IMR-90 (cell line): ENCODE measurements at regions not wholly inside any gene's neighbourhood (a gene's known extent, or its start where the extent isn't known, plus 50 kb on each side); places are given as distances from the start of the nearest gene placed in this dataset.

Experiments
- ATAC-seq: fragments of 200-7000 bp; cut with Tn5 transposase; 2 replicates; pipeline ENCODE4 v1.9.1; 2020; ENCODE audit warnings: low read depth, mild to moderate bottlenecking, moderate library complexity
- BruUV-seq: library from RNA; stranded (reverse); fragments of 400-500 nt; replicated peaks from 2 replicates; lab custom pipeline; 2021; lab: Mats Ljungman, UMichigan
- CTCF ChIA-PET: fragments of 300-600 bp; formaldehyde crosslinking; extraction: SDS; loops from one replicate; lab custom pipeline; 2021; ENCODE audit warnings: antibody characterized with exemption; lab: Yijun Ruan, JAX
- POLR2A ChIA-PET: fragments of 300-600 bp; sonication (Branson Sonifier 250); formaldehyde crosslinking; loops from one replicate; lab custom pipeline; 2022; ENCODE audit warnings: antibody characterized with exemption; ENCODE audit not compliant: unreplicated experiment; lab: Charles Lee
- DNase-seq: peaks from one replicate; pipeline ENCODE4 v3.0.0; 2013
- H2AFZ ChIP-seq: replicated peaks from 2 replicates; pipeline ENCODE3; 2013; ENCODE audit warnings: low read length, mild to moderate bottlenecking; ENCODE audit not compliant: poor library complexity
- H2AK5ac ChIP-seq: 2 replicates; pipeline ENCODE4 v1.6.1; 2013; ENCODE audit warnings: low read depth, low read length, inconsistent platforms
- H2AK9ac ChIP-seq: replicated peaks from 2 replicates; pipeline ENCODE3; 2013; ENCODE audit warnings: mild to moderate bottlenecking, low read depth, low read length, moderate library complexity; ENCODE audit not compliant: poor library complexity
- H2BK120ac ChIP-seq: 2 replicates; pipeline ENCODE4 v1.6.1; 2013; ENCODE audit warnings: low read depth, low read length, inconsistent platforms
- H2BK15ac ChIP-seq: 3 replicates; pipeline ENCODE4 v1.6.1; 2013; ENCODE audit warnings: low read depth, low read length, inconsistent platforms
- H2BK20ac ChIP-seq: 2 replicates; pipeline ENCODE4 v1.6.1; 2013; ENCODE audit warnings: low read depth, mild to moderate bottlenecking, inconsistent platforms, low read length, moderate library complexity
- H2BK5ac ChIP-seq: 2 replicates; pipeline ENCODE4 v1.6.1; 2013; ENCODE audit warnings: mild to moderate bottlenecking, low read depth, low read length, inconsistent platforms; ENCODE audit not compliant: poor library complexity, severe bottlenecking
- H3K14ac ChIP-seq: replicated peaks from 2 replicates; pipeline ENCODE4 v1.6.1; 2013; ENCODE audit warnings: low read depth, low read length, inconsistent platforms
- H3K18ac ChIP-seq: 2 replicates; pipeline ENCODE4 v1.6.1; 2013; ENCODE audit warnings: low read depth, low read length, control low read depth
- H3K23ac ChIP-seq: 2 replicates; pipeline ENCODE4 v1.6.1; 2013; ENCODE audit warnings: low read depth, low read length, inconsistent platforms
- H3K27ac ChIP-seq: 2 replicates; pipeline ENCODE4 v1.5.1; 2013; ENCODE audit warnings: mild to moderate bottlenecking, control low read depth, low read length; ENCODE audit not compliant: insufficient read depth
- H3K27me3 ChIP-seq: 2 replicates; pipeline ENCODE4 v1.6.1; 2013; ENCODE audit warnings: low read length; ENCODE audit not compliant: control insufficient read depth, insufficient read depth
- H3K36me3 ChIP-seq: 2 replicates; pipeline ENCODE4 v1.6.1; 2013; ENCODE audit warnings: low read length, mixed read lengths; ENCODE audit not compliant: control insufficient read depth, insufficient read depth
- H3K4ac ChIP-seq: 2 replicates; pipeline ENCODE4 v1.6.1; 2013; ENCODE audit warnings: low read depth, low read length, inconsistent platforms
- H3K4me1 ChIP-seq: 2 replicates; pipeline ENCODE4 v1.6.1; 2013; ENCODE audit warnings: low read length, mixed read lengths; ENCODE audit not compliant: control insufficient read depth, insufficient read depth
- H3K4me2 ChIP-seq: 2 replicates; pipeline ENCODE4 v1.6.1; 2013; ENCODE audit warnings: low read depth, mild to moderate bottlenecking, control low read depth, low read length, moderate library complexity
- H3K4me3 ChIP-seq: 2 replicates; pipeline ENCODE4 v1.5.1; 2013; ENCODE audit warnings: low read depth, mild to moderate bottlenecking, control low read depth, low read length, moderate library complexity; ENCODE audit not compliant: insufficient read depth
- H3K56ac ChIP-seq: 2 replicates; pipeline ENCODE4 v1.6.1; 2013; ENCODE audit warnings: low read length, inconsistent platforms; ENCODE audit not compliant: insufficient read depth; ENCODE audit errors: extremely low read depth
- H3K79me1 ChIP-seq, 2 experiments: 2 replicates each; pipeline ENCODE4 v1.6.1; 2013; ENCODE audit warnings: low read length in 2 of 2, inconsistent platforms in 1 of 2, low read depth in 1 of 2
- H3K9ac ChIP-seq: 2 replicates; pipeline ENCODE4 v1.6.1; 2013; ENCODE audit warnings: low read depth, low read length, control low read depth
- H3K9me1 ChIP-seq: 2 replicates; pipeline ENCODE4 v1.6.1; 2013; ENCODE audit warnings: low read length, inconsistent platforms; ENCODE audit not compliant: insufficient read depth
- H3K9me3 ChIP-seq: 2 replicates; pipeline ENCODE4 v1.6.1; 2013; ENCODE audit warnings: low read length; ENCODE audit not compliant: control insufficient read depth, insufficient read depth
- H4K20me1 ChIP-seq: 2 replicates; pipeline ENCODE4 v1.6.1; 2013; ENCODE audit warnings: low read length, inconsistent platforms; ENCODE audit not compliant: insufficient read depth
- H4K5ac ChIP-seq: 2 replicates; pipeline ENCODE4 v1.6.1; 2013; ENCODE audit warnings: mild to moderate bottlenecking, low read depth, low read length, control low read depth
- H4K8ac ChIP-seq, 2 experiments: 2 replicates each; pipeline ENCODE4 v1.6.1; 2013; ENCODE audit warnings: low read depth in 2 of 2, low read length in 2 of 2, control low read depth in 1 of 2, inconsistent platforms in 1 of 2
- H4K91ac ChIP-seq: 2 replicates; pipeline ENCODE4 v1.6.1; 2013; ENCODE audit warnings: low read depth, low read length, inconsistent platforms; ENCODE audit not compliant: insufficient read depth
- BHLHE40 ChIP-seq: fragments of 150-350 bp; IDR thresholded peaks from 2 replicates; pipeline ENCODE4 v1.6.1; 2016; ENCODE audit warnings: mild to moderate bottlenecking, low read depth, low read length
- CEBPB ChIP-seq: IDR thresholded peaks from 2 replicates; pipeline ENCODE4 v1.6.1; 2012; ENCODE audit warnings: low read depth, low read length, improper control_type of control experiment
- CHD1 ChIP-seq: IDR thresholded peaks from 2 replicates; pipeline ENCODE4 v1.6.1; 2012; ENCODE audit warnings: low read depth, low read length, improper control_type of control experiment
- CTCF ChIP-seq: conservative IDR thresholded peaks from 2 replicates; pipeline ENCODE4 v1.5.1; 2012; ENCODE audit warnings: mild to moderate bottlenecking, low read depth, low read length, improper control_type of control experiment
- ELK1 ChIP-seq: fragments of 150-350 bp; IDR thresholded peaks from 2 replicates; pipeline ENCODE4 v1.6.1; 2016; ENCODE audit warnings: low read depth, mild to moderate bottlenecking, low read length, moderate library complexity, borderline replicate concordance
- FOS ChIP-seq: fragments of 150-350 bp; IDR thresholded peaks from 2 replicates; pipeline ENCODE4 v1.6.1; 2016; ENCODE audit warnings: low read depth, low read length
- MAFK ChIP-seq: IDR thresholded peaks from 2 replicates; pipeline ENCODE4 v1.6.1; 2012; ENCODE audit warnings: low read depth, low read length, improper control_type of control experiment
- MAZ ChIP-seq: IDR thresholded peaks from 2 replicates; pipeline ENCODE4 v1.6.1; 2012; ENCODE audit warnings: low read depth, mild to moderate bottlenecking, low read length, improper control_type of control experiment, moderate library complexity, borderline replicate concordance
- MXI1 ChIP-seq: IDR thresholded peaks from 2 replicates; pipeline ENCODE4 v1.6.1; 2012; ENCODE audit warnings: low read depth, mild to moderate bottlenecking, low read length, moderate library complexity, borderline replicate concordance
- NFE2L2 ChIP-seq: fragments of 150-350 bp; IDR thresholded peaks from 2 replicates; pipeline ENCODE4 v1.6.1; 2016; ENCODE audit warnings: low read depth, mild to moderate bottlenecking, low read length
- POLR2A ChIP-seq: IDR thresholded peaks from 2 replicates; pipeline ENCODE4 v1.6.1; 2012; ENCODE audit warnings: mild to moderate bottlenecking, low read depth, low read length
- RAD21 ChIP-seq: IDR thresholded peaks from 2 replicates; pipeline ENCODE4 v1.6.1; 2012; ENCODE audit warnings: low read length, improper control_type of control experiment
- RCOR1 ChIP-seq: IDR thresholded peaks from 2 replicates; pipeline ENCODE4 v1.6.1; 2012; ENCODE audit warnings: mild to moderate bottlenecking, low read length, improper control_type of control experiment; ENCODE audit not compliant: insufficient replicate concordance
- RFX5 ChIP-seq: IDR thresholded peaks from 2 replicates; pipeline ENCODE4 v1.8.0; 2012; ENCODE audit warnings: low read depth, mild to moderate bottlenecking, low read length, moderate library complexity
- SMC3 ChIP-seq: fragments of 150-350 bp; IDR thresholded peaks from 2 replicates; pipeline ENCODE4 v1.6.1; 2016; ENCODE audit warnings: low read depth, mild to moderate bottlenecking, antibody characterized with exemption, low read length, moderate library complexity
- WGBS, 2 experiments: methylation state at CpG; one replicate each; pipeline versions ENCODE4 v1.1.5 to v1.1.7; 2013; ENCODE audit warnings: missing lambda C conversion rate in 2 of 2; ENCODE audit not compliant: insufficient read length in 1 of 2; ENCODE audit errors: extremely low coverage in 2 of 2; 5-methylcytosine and 5-hydroxymethylcytosine counted together
- dilution Hi-C: fragments of 300-500 bp; cut with HindIII; formaldehyde crosslinking; loops from one replicate; pipeline ENCODE4 v1.14.3; 2018; ENCODE audit warnings: low sequenced_read_pairs; ENCODE audit not compliant: unreplicated experiment
- in situ Hi-C: fragments of 300-500 bp; cut with MboI; formaldehyde crosslinking; loops from 3 replicates; pipeline ENCODE4 v1.14.3; 2019; ENCODE audit warnings: low sequenced_read_pairs, inconsistent platforms, mixed read lengths
- intact Hi-C: fragments of 100-400 bp; cut with micrococcal nuclease; formaldehyde crosslinking; loops from 2 replicates; pipeline ENCODE4 v1.10.0; 2022
- TF ChIP-seq, protein P1 (sequence below): fragments of 150-350 bp; IDR thresholded peaks from 2 replicates; pipeline ENCODE4 v1.6.1; 2017; ENCODE audit warnings: mild to moderate bottlenecking, antibody characterized with exemption, low read length, low read depth

GRCh38 chr2:44859337-44859736, 82.2 kb upstream of the SIX3 start:
- no peaks in the 10 kb centered on the region for H3K4me1 ChIP-seq
- no peak overlapping the region for H3K56ac ChIP-seq
- no peak overlapping the region for H4K5ac ChIP-seq
- no peak for DNase-seq
- no peak overlapping the region for H2BK20ac ChIP-seq
- dilution Hi-C loops: no loop called here
- H3K9ac ChIP-seq: no peak overlapping the region
- no peak overlapping the region for H4K8ac ChIP-seq
- POLR2A ChIA-PET: no interaction called here
- no TSS peak for BruUV-seq
- no peaks in the 10 kb centered on the region for H3K9me1 ChIP-seq
- no peaks in the 10 kb centered on the region for H4K20me1 ChIP-seq
- no peak overlapping the region for H3K4ac ChIP-seq
- H2BK15ac ChIP-seq: no peak overlapping the region
- no peak overlapping the region for H3K18ac ChIP-seq
- WGBS, 2 experiments: no CpG with 5 or more reads among the region's 3 CpGs
- CTCF ChIA-PET: no interaction called here
- H2AFZ ChIP-seq: no peak overlapping the region
- ATAC-seq: no peak
- intact Hi-C loops: no loop called here
- no peak for TF ChIP-seq MAZ
- no peak for TF ChIP-seq FOS
- TF ChIP-seq MAFK: no peak
- no peak for TF ChIP-seq RFX5
- no peak for TF ChIP-seq POLR2A
- TF ChIP-seq CTCF: no peak
- no peak for TF ChIP-seq NFE2L2
- no peak for TF ChIP-seq RCOR1
- TF ChIP-seq CEBPB: no peak
- no peak for TF ChIP-seq RAD21
- no peak for TF ChIP-seq ELK1
- no peak for TF ChIP-seq SMC3
- no peak for TF ChIP-seq BHLHE40
- TF ChIP-seq MXI1: no peak
- TF ChIP-seq, protein P1, sequence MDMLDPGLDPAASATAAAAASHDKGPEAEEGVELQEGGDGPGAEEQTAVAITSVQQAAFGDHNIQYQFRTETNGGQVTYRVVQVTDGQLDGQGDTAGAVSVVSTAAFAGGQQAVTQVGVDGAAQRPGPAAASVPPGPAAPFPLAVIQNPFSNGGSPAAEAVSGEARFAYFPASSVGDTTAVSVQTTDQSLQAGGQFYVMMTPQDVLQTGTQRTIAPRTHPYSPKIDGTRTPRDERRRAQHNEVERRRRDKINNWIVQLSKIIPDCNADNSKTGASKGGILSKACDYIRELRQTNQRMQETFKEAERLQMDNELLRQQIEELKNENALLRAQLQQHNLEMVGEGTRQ: no peak
- no peak for TF ChIP-seq CHD1
- no peak overlapping the region for H2BK5ac ChIP-seq
- no peak overlapping the region for H3K4me3 ChIP-seq
- H3K14ac ChIP-seq: no peak overlapping the region
- no peak overlapping the region for H3K23ac ChIP-seq
- no peak overlapping the region for H2AK9ac ChIP-seq
- no peak overlapping the region for H2AK5ac ChIP-seq
- in situ Hi-C loops: no loop called here
- H4K91ac ChIP-seq: no peak overlapping the region
- no peak overlapping the region for H3K27ac ChIP-seq
- no peaks in the 10 kb centered on the region for H3K79me1 ChIP-seq
- H3K4me2 ChIP-seq: no peak overlapping the region
- H3K9me3 ChIP-seq: no peaks in the 10 kb centered on the region
- no peak overlapping the region for H2BK120ac ChIP-seq
- no peaks in the 10 kb centered on the region for H3K36me3 ChIP-seq
- H3K27me3 ChIP-seq: no peaks in the 10 kb centered on the region
